C4-2B (cell line): ENCODE measurements at regions not wholly inside any gene's neighbourhood (a gene's known extent, or its start where the extent isn't known, plus 50 kb on each side); places are given as distances from the start of the nearest gene placed in this dataset.

ENCODE experiments used
- H3K27ac ChIP-seq: fragments of 450-650 bp; 2 replicates; pipeline ENCODE4 v1.5.1; 2017
- ZFX ChIP-seq: fragments of 450-650 bp; IDR thresholded peaks from 2 replicates; pipeline ENCODE4 v1.6.1; 2017
- TF ChIP-seq, protein P1 (sequence below): fragments of 450-650 bp; conservative IDR thresholded peaks from 2 replicates; pipeline ENCODE4 v1.5.1; 2017; ENCODE audit warnings: mild to moderate bottlenecking

DNA sequence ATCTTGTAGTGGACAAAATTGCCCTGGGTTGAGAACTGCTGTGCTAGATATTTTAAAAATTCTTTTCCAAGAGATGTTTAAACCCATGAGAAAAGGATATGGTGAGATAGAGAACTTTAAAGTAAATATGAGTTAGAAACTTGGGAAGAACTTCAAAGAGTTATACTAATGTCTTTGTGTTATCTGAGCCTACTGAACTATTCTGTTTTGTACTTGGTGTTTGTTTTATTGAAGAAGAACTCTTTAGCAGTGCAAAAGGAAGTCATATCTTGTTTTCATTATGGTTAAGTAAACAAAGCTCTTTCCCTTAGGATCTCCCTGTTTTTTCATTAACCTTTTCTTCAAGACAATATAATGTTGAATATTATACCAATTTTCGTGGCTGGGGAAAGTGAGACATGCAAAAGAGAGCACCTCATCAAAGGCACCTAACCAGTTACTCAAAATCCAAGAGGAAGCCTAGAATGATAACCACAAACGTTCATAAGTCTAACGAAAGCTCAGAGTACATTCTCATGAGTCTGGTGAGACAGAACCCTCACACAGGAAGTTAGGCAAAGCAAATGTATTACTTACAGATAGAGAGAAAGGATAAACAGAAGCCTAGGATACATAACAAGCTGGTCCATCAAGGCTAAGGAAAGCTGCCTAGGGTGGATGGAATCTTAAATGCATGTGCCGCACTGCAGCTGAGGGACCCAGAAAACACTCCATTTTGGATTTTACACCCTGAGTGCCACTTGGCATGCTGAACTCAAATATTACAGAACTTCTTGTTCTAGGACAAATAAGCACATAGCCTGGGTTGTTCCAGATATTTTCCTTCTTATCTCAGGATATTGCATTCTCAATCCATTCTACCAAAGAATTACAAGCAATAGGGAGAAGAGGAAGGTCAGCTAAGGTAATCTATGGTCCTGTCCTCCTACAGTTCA lies 112.5 kb upstream of the ANO3 start:
- peak overlapping the region; percentile 75; the same call in 1 of the 2 replicates for H3K27ac ChIP-seq
- TF ChIP-seq ZFX: no peak
- TF ChIP-seq, protein P1, sequence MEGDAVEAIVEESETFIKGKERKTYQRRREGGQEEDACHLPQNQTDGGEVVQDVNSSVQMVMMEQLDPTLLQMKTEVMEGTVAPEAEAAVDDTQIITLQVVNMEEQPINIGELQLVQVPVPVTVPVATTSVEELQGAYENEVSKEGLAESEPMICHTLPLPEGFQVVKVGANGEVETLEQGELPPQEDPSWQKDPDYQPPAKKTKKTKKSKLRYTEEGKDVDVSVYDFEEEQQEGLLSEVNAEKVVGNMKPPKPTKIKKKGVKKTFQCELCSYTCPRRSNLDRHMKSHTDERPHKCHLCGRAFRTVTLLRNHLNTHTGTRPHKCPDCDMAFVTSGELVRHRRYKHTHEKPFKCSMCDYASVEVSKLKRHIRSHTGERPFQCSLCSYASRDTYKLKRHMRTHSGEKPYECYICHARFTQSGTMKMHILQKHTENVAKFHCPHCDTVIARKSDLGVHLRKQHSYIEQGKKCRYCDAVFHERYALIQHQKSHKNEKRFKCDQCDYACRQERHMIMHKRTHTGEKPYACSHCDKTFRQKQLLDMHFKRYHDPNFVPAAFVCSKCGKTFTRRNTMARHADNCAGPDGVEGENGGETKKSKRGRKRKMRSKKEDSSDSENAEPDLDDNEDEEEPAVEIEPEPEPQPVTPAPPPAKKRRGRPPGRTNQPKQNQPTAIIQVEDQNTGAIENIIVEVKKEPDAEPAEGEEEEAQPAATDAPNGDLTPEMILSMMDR: no peak

GRCh38 chr11:26225646-26226045 lies 106.3 kb upstream of the ANO3 start:
- TF ChIP-seq ZFX: no peak
- TF ChIP-seq, protein P1: no peak

DNA sequence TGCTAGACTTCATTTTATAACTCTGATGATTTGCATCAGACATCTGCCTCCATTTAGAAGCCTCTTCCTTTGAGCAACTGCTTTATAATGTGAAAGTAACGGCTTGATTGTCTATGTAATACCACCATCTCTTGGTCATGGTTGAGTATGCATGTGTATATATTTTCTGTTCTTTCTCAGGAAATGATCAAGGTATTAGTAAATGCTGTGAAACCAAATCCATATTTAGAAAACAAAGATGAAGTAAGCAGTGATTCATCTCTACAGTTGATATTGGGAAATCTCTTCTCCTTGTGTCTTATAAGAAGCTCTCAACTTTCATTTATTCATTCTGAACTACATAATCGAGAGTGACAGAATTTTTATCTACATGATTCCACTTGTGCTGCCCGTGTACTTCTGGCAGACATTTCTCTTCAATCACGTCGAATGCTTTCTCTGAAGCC lies 104.6 kb upstream of the ANO3 start:
- H3K27ac ChIP-seq: no peak overlapping the region
- TF ChIP-seq ZFX: no peak
- TF ChIP-seq, protein P1: peak; percentile 74

More at GRCh38 chr11:26225646-26226045, 106.3 kb upstream of the ANO3 start:
- no peak overlapping the region for H3K27ac ChIP-seq

DNA sequence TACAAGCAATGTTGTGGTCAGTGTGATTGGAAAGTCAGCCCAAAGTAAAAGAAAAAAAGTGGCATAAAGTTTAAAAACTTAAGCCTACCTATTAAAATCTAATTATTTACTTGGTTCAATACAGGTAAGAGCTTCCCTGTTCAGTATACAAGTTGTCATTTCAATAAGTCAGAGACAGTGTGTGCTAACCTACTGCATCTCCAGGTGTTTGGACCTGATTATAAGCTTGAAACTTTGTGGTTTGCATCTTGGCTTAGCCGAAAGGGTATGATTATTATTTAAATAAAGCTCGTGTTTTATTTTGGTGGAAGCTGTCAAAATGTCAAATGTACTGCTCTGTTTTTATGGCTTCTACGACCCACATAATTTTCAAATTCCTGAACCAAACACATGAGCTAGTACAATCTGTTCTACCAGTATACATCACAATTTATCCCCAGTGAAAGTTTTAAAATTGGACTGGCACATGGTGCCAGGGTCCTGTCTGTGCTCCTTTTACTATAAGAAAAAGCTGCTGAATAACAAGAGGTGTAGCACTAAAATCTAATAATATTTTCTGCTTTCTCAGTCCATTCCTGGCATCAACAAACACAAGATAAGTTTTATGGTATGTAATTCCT lies 103.9 kb upstream of the ANO3 start:
- H3K27ac ChIP-seq: no peak overlapping the region
- TF ChIP-seq, protein P1: no peak
- TF ChIP-seq ZFX: no peak

- TF ChIP-seq ZFX: no peak
- TF ChIP-seq, protein P1: no peak
Measured at GRCh38 chr11:26228778-26229177, 103.2 kb upstream of the ANO3 start.

GRCh38 chr11:26229257-26229656 lies 102.7 kb upstream of the ANO3 start:
- TF ChIP-seq ZFX: no peak
- TF ChIP-seq, protein P1: no peak
- H3K27ac ChIP-seq: no peak overlapping the region

More at GRCh38 chr11:26228778-26229177, 103.2 kb upstream of the ANO3 start:
- no peak overlapping the region for H3K27ac ChIP-seq

DNA sequence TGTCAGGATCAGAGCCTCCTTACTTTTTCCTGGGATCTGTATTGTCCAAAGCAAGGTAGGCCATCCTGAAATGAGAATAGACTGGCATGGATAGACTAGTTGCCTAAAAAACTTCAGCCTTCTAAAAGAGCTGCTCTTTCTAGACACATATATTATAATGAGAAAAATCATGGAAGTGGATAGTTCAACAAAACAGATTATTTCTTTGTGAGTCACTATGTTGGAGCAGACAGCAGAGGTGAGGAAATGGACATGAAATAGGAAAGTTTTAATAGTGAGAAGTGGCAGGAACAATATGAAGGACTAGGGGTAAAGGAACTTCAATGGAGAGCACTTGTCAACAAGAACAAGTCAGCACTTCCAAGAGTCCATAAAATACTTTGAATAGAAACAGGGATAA lies 101.9 kb upstream of the ANO3 start:
- H3K27ac ChIP-seq: no peak overlapping the region
- TF ChIP-seq, protein P1: no peak
- no peak for TF ChIP-seq ZFX
